ENCODE measurements at regions not wholly inside any gene's neighbourhood (a gene's known extent, or its start where the extent isn't known, plus 50 kb on each side); places are given as distances from the start of the nearest gene placed in this dataset.

- TF ChIP-seq, protein P1, sequence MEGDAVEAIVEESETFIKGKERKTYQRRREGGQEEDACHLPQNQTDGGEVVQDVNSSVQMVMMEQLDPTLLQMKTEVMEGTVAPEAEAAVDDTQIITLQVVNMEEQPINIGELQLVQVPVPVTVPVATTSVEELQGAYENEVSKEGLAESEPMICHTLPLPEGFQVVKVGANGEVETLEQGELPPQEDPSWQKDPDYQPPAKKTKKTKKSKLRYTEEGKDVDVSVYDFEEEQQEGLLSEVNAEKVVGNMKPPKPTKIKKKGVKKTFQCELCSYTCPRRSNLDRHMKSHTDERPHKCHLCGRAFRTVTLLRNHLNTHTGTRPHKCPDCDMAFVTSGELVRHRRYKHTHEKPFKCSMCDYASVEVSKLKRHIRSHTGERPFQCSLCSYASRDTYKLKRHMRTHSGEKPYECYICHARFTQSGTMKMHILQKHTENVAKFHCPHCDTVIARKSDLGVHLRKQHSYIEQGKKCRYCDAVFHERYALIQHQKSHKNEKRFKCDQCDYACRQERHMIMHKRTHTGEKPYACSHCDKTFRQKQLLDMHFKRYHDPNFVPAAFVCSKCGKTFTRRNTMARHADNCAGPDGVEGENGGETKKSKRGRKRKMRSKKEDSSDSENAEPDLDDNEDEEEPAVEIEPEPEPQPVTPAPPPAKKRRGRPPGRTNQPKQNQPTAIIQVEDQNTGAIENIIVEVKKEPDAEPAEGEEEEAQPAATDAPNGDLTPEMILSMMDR (IDR thresholded peaks at IDR 0.05 in 8 of 11, conservative IDR thresholded peaks at IDR 0.05 in 3 of 11) = no peak
- no peak for TF ChIP-seq POLR2A (IDR thresholded peaks at IDR 0.05)
Measured at GRCh38 chr13:80039000-80039399, 301.9 kb downstream of the SPRY2 start.

Measured in spleen (tissue), 7 donors.